A673 (cell line): ENCODE measurements at regions not wholly inside any gene's neighbourhood (a gene's known extent, or its start where the extent isn't known, plus 50 kb on each side); places are given as distances from the start of the nearest gene placed in this dataset.

Experiments
- EZH2 ChIP-seq: fragments of 200-600 bp; sonication (generic); IDR thresholded peaks from 2 replicates; pipeline ENCODE4 v1.6.1; 2017; ENCODE audit warnings: borderline replicate concordance, low read depth, mild to moderate bottlenecking, mixed read lengths, antibody characterized with exemption, low read length; ENCODE audit not compliant: poor library complexity, severe bottlenecking
- TF ChIP-seq, protein P1 (sequence below): fragments of 300-800, 200-600 bp; sonication (generic); conservative IDR thresholded peaks from 2 replicates; pipeline ENCODE4 v1.5.1; 2017; ENCODE audit warnings: low read depth, mild to moderate bottlenecking, antibody characterized with exemption, low read length, moderate library complexity, mixed read lengths

DNA sequence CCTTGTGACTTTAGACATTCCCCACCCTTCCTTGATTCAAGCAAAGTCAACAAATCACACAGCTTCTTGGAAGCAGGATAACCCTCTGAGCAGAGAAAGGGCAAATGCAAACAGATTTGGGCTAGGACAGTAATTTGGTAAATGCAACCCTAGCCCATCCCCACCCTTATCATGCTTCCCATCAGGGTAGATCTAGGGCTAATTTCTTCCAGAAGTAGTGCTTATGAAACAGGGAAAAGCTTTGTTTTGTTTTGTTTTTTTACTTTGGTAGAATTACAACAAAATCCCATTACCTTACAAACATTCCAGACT is 525.1 kb upstream of the NOX3 start:
- TF ChIP-seq, protein P1, sequence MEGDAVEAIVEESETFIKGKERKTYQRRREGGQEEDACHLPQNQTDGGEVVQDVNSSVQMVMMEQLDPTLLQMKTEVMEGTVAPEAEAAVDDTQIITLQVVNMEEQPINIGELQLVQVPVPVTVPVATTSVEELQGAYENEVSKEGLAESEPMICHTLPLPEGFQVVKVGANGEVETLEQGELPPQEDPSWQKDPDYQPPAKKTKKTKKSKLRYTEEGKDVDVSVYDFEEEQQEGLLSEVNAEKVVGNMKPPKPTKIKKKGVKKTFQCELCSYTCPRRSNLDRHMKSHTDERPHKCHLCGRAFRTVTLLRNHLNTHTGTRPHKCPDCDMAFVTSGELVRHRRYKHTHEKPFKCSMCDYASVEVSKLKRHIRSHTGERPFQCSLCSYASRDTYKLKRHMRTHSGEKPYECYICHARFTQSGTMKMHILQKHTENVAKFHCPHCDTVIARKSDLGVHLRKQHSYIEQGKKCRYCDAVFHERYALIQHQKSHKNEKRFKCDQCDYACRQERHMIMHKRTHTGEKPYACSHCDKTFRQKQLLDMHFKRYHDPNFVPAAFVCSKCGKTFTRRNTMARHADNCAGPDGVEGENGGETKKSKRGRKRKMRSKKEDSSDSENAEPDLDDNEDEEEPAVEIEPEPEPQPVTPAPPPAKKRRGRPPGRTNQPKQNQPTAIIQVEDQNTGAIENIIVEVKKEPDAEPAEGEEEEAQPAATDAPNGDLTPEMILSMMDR: no peak
- TF ChIP-seq EZH2: no peak
